ENCODE measurements at regions not wholly inside any gene's neighbourhood (a gene's known extent, or its start where the extent isn't known, plus 50 kb on each side); places are given as distances from the start of the nearest gene placed in this dataset.
"Not testable (repeated sequence)": the region's sequence is repeated elsewhere in the genome, so short reads cannot be mapped to it uniquely, and the experiment has no call there.

DNA sequence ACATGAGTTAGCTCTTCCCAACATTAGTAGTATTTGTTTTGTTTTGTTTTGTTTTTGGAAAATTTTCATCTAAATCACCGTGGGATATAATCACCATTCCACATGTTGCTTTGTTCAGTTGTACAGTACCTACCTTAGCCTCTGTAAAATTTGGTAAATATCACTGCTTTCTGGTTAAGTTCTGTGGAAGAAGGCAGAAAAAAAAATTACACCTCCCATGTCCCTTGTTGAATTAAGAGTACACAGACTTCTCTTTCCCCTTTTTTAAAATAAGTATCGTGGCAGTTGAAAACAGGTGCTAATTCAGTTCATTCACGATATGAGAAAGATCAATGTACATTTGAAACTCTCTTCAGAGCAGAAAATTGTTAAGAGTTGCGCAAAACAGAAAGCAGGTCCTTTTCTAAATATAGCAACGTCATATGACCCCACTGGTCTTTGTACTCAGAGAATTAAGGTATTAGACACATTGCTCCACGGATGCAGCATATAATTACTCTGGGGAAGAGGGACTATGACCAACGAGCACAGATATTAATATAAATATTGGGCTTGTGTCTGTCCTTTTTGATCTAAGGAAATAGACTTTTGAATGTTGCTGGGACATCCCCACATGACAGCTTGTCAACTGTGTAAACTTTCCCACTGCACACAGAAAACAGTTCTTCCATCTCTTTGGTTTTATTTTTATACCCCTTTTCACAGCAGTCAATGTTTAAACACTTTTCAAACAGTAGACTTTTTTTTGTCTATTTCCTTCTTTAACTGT is 58.6 kb upstream of the ZNF217 start:
- H3K4me3 Mint-ChIP-seq (ENCODE audit: low read depth, unreplicated experiment) = peak overlapping the region; percentile 39
- DNase-seq = no peak
- no peaks in the 10 kb centered on the region for H3K9me3 Mint-ChIP-seq (ENCODE audit: low read depth, unreplicated experiment)
- H3K27ac Mint-ChIP-seq (ENCODE audit: unreplicated experiment) = peak overlapping the region; percentile 57
- H3K27me3 Mint-ChIP-seq (ENCODE audit: unreplicated experiment) = no peaks in the 10 kb centered on the region
- no peak for TF ChIP-seq CTCF (IDR thresholded peaks at IDR 0.05; ENCODE audit: unreplicated experiment)
- no peaks in the 10 kb centered on the region for H3K36me3 Mint-ChIP-seq (ENCODE audit: insufficient read depth, unreplicated experiment)
- CTCF ChIA-PET = interaction anchor here (0.7 to 1.4 kb wide), 4 partner anchors 9 to 262 kb away, joined by 3 to 5 read pairs (median 4); no protein-coding TSS in a partner anchor
- intact Hi-C loops (cut with micrococcal nuclease; ENCODE audit: unreplicated experiment) = loop anchor here (2.0 kb wide), 1 partner anchor 219 kb away; no protein-coding TSS in a partner anchor
- no TSS peak for BruUV-seq (replicated peaks)
- peaks cover 43% of the 10 kb centered on the region for H3K4me1 Mint-ChIP-seq (ENCODE audit: low read depth, unreplicated experiment)

- H3K4me3 Mint-ChIP-seq (ENCODE audit: low read depth, unreplicated experiment); H3K9me3 Mint-ChIP-seq (ENCODE audit: low read depth, unreplicated experiment); BruUV-seq (replicated peaks); H3K27ac Mint-ChIP-seq (ENCODE audit: unreplicated experiment); DNase-seq; H3K27me3 Mint-ChIP-seq (ENCODE audit: unreplicated experiment); intact Hi-C loops (cut with micrococcal nuclease; ENCODE audit: unreplicated experiment); H3K36me3 Mint-ChIP-seq (ENCODE audit: insufficient read depth, unreplicated experiment); CTCF ChIA-PET: not testable (repeated sequence)
- H3K4me1 Mint-ChIP-seq (ENCODE audit: low read depth, unreplicated experiment) = peaks cover 19% of the 10 kb centered on the region
Observed at GRCh38 chr20:53649493-53649892, 55.9 kb upstream of the ZNF217 start.

- Mint-ChIP-seq H3K4me1 (ENCODE audit: low read depth, unreplicated experiment) (peaks cover 13% of the 10 kb centered on the region), H3K9me3 (ENCODE audit: low read depth, unreplicated experiment) (no peaks in the 10 kb centered on the region), H3K27me3 (ENCODE audit: unreplicated experiment) (no peaks in the 10 kb centered on the region), H3K27ac (ENCODE audit: unreplicated experiment) (no peak overlapping the region), H3K4me3 (ENCODE audit: low read depth, unreplicated experiment) (no peak overlapping the region), H3K36me3 (ENCODE audit: insufficient read depth, unreplicated experiment) (peaks cover 10% of the 10 kb centered on the region)
- intact Hi-C loops (cut with micrococcal nuclease; ENCODE audit: unreplicated experiment) = no loop called here
- CTCF ChIA-PET = interaction anchor here (1.1 kb wide), 1 partner anchor 561 kb away, joined by 4 read pairs; the partner anchor contains the start of gene PFDN4
- no TSS peak for BruUV-seq (replicated peaks)
- TF ChIP-seq CTCF (IDR thresholded peaks at IDR 0.05; ENCODE audit: unreplicated experiment) = no peak
- no peak for DNase-seq
Observed at GRCh38 chr20:53647286-53647821, 53.7 kb upstream of the ZNF217 start.

- Mint-ChIP-seq H3K4me3 (ENCODE audit: low read depth, unreplicated experiment) (no peak overlapping the region), H3K4me1 (ENCODE audit: low read depth, unreplicated experiment) (peaks cover 9% of the 10 kb centered on the region), H3K36me3 (ENCODE audit: insufficient read depth, unreplicated experiment) (peaks cover 11% of the 10 kb centered on the region), H3K27me3 (ENCODE audit: unreplicated experiment) (no peaks in the 10 kb centered on the region), H3K9me3 (ENCODE audit: low read depth, unreplicated experiment) (no peaks in the 10 kb centered on the region), H3K27ac (ENCODE audit: unreplicated experiment) (no peak overlapping the region)
- CTCF ChIA-PET = interaction anchor here (1.1 kb wide), 1 partner anchor 562 kb away, joined by 4 read pairs; the partner anchor contains the start of gene PFDN4
- BruUV-seq (replicated peaks) = no TSS peak
- TF ChIP-seq CTCF (IDR thresholded peaks at IDR 0.05; ENCODE audit: unreplicated experiment) = no peak
- DNase-seq = no peak
- intact Hi-C loops (cut with micrococcal nuclease; ENCODE audit: unreplicated experiment) = no loop called here
Observed at GRCh38 chr20:53646550-53646949, 52.9 kb upstream of the ZNF217 start.

GRCh38 chr20:53645582-53645897 is 51.9 kb upstream of the ZNF217 start:
- Mint-ChIP-seq H3K27me3 (ENCODE audit: unreplicated experiment) (no peaks in the 10 kb centered on the region), H3K27ac (ENCODE audit: unreplicated experiment) (no peak overlapping the region), H3K36me3 (ENCODE audit: insufficient read depth, unreplicated experiment) (peaks cover 11% of the 10 kb centered on the region), H3K9me3 (ENCODE audit: low read depth, unreplicated experiment) (no peaks in the 10 kb centered on the region), H3K4me3 (ENCODE audit: low read depth, unreplicated experiment) (no peak overlapping the region), H3K4me1 (ENCODE audit: low read depth, unreplicated experiment) (peaks cover 9% of the 10 kb centered on the region)
- no peak for TF ChIP-seq CTCF (IDR thresholded peaks at IDR 0.05; ENCODE audit: unreplicated experiment)
- no peak for DNase-seq
- intact Hi-C loops (cut with micrococcal nuclease; ENCODE audit: unreplicated experiment) = no loop called here
- CTCF ChIA-PET = no interaction called here
- BruUV-seq (replicated peaks) = no TSS peak

DNA sequence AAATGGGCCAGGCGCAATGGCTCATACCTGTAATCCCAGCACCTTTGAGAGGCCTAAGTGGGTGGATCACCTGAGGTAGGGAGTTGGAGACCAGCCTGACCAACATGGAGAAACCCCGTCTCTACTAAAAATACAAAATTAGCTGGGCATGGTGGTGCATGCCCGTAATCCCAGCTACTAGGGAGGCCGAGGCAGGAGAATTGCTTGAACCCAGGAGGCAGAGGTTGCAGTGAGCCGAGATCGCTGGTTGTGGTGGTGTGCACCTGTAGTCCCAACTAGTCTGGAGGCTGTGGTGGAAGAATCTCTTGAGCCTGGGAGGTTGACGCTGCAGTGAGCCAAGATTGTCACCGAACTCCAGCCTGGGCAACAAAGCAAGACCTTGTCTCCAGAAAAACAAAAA is 50.5 kb upstream of the ZNF217 start:
- H3K27me3 Mint-ChIP-seq (ENCODE audit: unreplicated experiment); DNase-seq; H3K9me3 Mint-ChIP-seq (ENCODE audit: low read depth, unreplicated experiment); H3K4me3 Mint-ChIP-seq (ENCODE audit: low read depth, unreplicated experiment); CTCF ChIA-PET; intact Hi-C loops (cut with micrococcal nuclease; ENCODE audit: unreplicated experiment); H3K4me1 Mint-ChIP-seq (ENCODE audit: low read depth, unreplicated experiment); BruUV-seq (replicated peaks); H3K27ac Mint-ChIP-seq (ENCODE audit: unreplicated experiment): not testable (repeated sequence)
- peaks cover 11% of the 10 kb centered on the region for H3K36me3 Mint-ChIP-seq (ENCODE audit: insufficient read depth, unreplicated experiment)

Measured in Calu3 (cell line).